ENCODE measurements at regions not wholly inside any gene's neighbourhood (a gene's known extent, or its start where the extent isn't known, plus 50 kb on each side); places are given as distances from the start of the nearest gene placed in this dataset.

GRCh38 chr2:181786371-181787228 is 104.9 kb upstream of the ITPRID2 start:
- Histone ChIP-seq H3K4me2 (peak overlapping the region; percentile 68), H3K27ac (peak overlapping the region; percentile 59 to 80; a peak in 5 of 6 replicates), H3K4me1 (peaks cover 72% of the 10 kb centered on the region), H3K4me3 (no peak overlapping the region), H3K9me3 (no peaks in the 10 kb centered on the region)
- WGBS (ENCODE audit: missing lambda C conversion rate), result 80% methylated on average over 4 of the region's 4 CpGs
- POLR2A ChIA-PET, result interaction anchor here (0.8 kb wide), 1 partner anchor 90 kb away, joined by 4 read pairs; no protein-coding TSS in a partner anchor
- no peak for DNase-seq (ENCODE audit: low read depth in 1 of 2, low spot score in 1 of 2)
- TF ChIP-seq ESRRA (IDR thresholded peaks at IDR 0.05; ENCODE audit: borderline replicate concordance, low read length) (no peak), EHMT2 (IDR thresholded peaks at IDR 0.05; ENCODE audit: low read depth) (no peak), HMGXB4 (CRISPR knock-in tag; IDR thresholded peaks at IDR 0.05; ENCODE audit: borderline replicate concordance) (no peak), MAFK (IDR thresholded peaks at IDR 0.05; ENCODE audit: partially characterized antibody) (no peak), CHD2 (IDR thresholded peaks at IDR 0.05; ENCODE audit: low read length, partially characterized antibody) (no peak), RAD21 (conservative IDR thresholded peaks at IDR 0.05 in 1 of 2, IDR thresholded peaks at IDR 0.05 in 1 of 2) (no peak), CBX8 (IDR thresholded peaks at IDR 0.05) (no peak), HOXB13 (CRISPR knock-in tag; IDR thresholded peaks at IDR 0.05; ENCODE audit: low read depth) (no peak), RFX5 (IDR thresholded peaks at IDR 0.05) (no peak), FOSB (CRISPR knock-in tag; IDR thresholded peaks at IDR 0.05) (no peak), ZFP36 (IDR thresholded peaks at IDR 0.05; ENCODE audit: borderline replicate concordance, partially characterized antibody) (no peak)
- ATAC-seq, result no peak
- FAIRE-seq, result no peak
- CTCF ChIA-PET, result interaction anchor here (1.1 to 1.2 kb wide), 3 partner anchors 9 to 104 kb away, joined by 3 to 6 read pairs (median 4); no protein-coding TSS in a partner anchor

- Histone ChIP-seq H3K4me2 (no peak overlapping the region), H3K4me1 (peaks cover 78% of the 10 kb centered on the region), H3K9me3 (peaks cover 3% of the 10 kb centered on the region; the same call in 1 of the 3 replicates), H3K4me3 (no peak overlapping the region), H3K27ac (peak overlapping the region in 1 of 2 experiments; percentile 80; a peak in 4 of 6 replicates)
- POLR2A ChIA-PET, result no interaction called here
- TF ChIP-seq BHLHE40 (IDR thresholded peaks at IDR 0.05; ENCODE audit: low read depth, low read length) (no peak), KDM1A (IDR thresholded peaks at IDR 0.05; ENCODE audit: low read depth) (no peak), ZNF302 (CRISPR knock-in tag; IDR thresholded peaks at IDR 0.05) (no peak), NPAS2 (CRISPR knock-in tag; IDR thresholded peaks at IDR 0.05; ENCODE audit: borderline replicate concordance) (no peak), FOSL2 (IDR thresholded peaks at IDR 0.05) (no peak), FOSL2 (CRISPR knock-in tag; IDR thresholded peaks at IDR 0.05) (no peak), RAD21 (conservative IDR thresholded peaks at IDR 0.05 in 1 of 2, IDR thresholded peaks at IDR 0.05 in 1 of 2) (no peak), HOXB5 (CRISPR knock-in tag; IDR thresholded peaks at IDR 0.05) (no peak)
- no peak for ATAC-seq
- CTCF ChIA-PET, result interaction anchor here (0.5 to 1.3 kb wide), 6 partner anchors 10 to 862 kb away, joined by 3 to 6 read pairs (median 3); partner anchors contain the start of gene ITPRID2
- whole genome bisulfite sequencing (ENCODE audit: missing lambda C conversion rate), result 92% methylated on average over 3 of the region's 3 CpGs
- no peak for DNase-seq (ENCODE audit: low read depth in 1 of 2, low spot score in 1 of 2)
- FAIRE-seq, result no peak
These were observed 104.1 kb upstream of the ITPRID2 start for GRCh38 chr2:181787310-181788048.

- ATAC-seq (no peak), FAIRE-seq (no peak), DNase-seq (ENCODE audit: low read depth in 1 of 2, low spot score in 1 of 2) (no peak)
- H3K4me1 ChIP-seq, result peaks cover 68% of the 10 kb centered on the region
- peaks cover 14% of the 10 kb centered on the region for H3K9me3 ChIP-seq
- ChIA-PET POLR2A (no interaction called here), CTCF (interaction anchor here (1.0 to 1.9 kb wide), 5 partner anchors 17 to 165 kb away, joined by 3 to 4 read pairs (median 3); partner anchors contain the start of gene ITPRID2)
- H3K27ac ChIP-seq, result peak overlapping the region; percentile 76 to 80; a peak in 5 of 6 replicates
- H3K4me2 ChIP-seq, result peak overlapping the region; percentile 8; the same call in 1 of the 3 replicates
- TF ChIP-seq HES2 (IDR thresholded peaks at IDR 0.05), result no peak
- TF ChIP-seq POLR2A (IDR thresholded peaks at IDR 0.05; ENCODE audit: low read length), result no peak
- no peak for TF ChIP-seq GATA3 (IDR thresholded peaks at IDR 0.05; ENCODE audit: borderline replicate concordance)
- TF ChIP-seq EHMT2 (IDR thresholded peaks at IDR 0.05; ENCODE audit: low read depth), result no peak
- TF ChIP-seq USF2 (IDR thresholded peaks at IDR 0.05), result no peak
- TF ChIP-seq E2F6 (IDR thresholded peaks at IDR 0.05; ENCODE audit: borderline replicate concordance, low read depth), result no peak
- no peak for TF ChIP-seq RCOR1 (IDR thresholded peaks at IDR 0.05; ENCODE audit: low read depth, low read length)
- no peak for TF ChIP-seq MAZ (IDR thresholded peaks at IDR 0.05; ENCODE audit: borderline replicate concordance, low read depth, low read length)
- no peak for TF ChIP-seq HEYL (CRISPR knock-in tag; IDR thresholded peaks at IDR 0.05)
- no peak for TF ChIP-seq NPAS2 (CRISPR knock-in tag; IDR thresholded peaks at IDR 0.05; ENCODE audit: borderline replicate concordance)
- TF ChIP-seq FOSB (CRISPR knock-in tag; IDR thresholded peaks at IDR 0.05), result no peak
- H3K4me3 ChIP-seq, result no peak overlapping the region
- 91% methylated on average over 3 of the region's 3 CpGs for WGBS (ENCODE audit: missing lambda C conversion rate)
These were observed 102.5 kb upstream of the ITPRID2 start for GRCh38 chr2:181788897-181789555.
